ENCODE measurements at regions not wholly inside any gene's neighbourhood (a gene's known extent, or its start where the extent isn't known, plus 50 kb on each side); places are given as distances from the start of the nearest gene placed in this dataset.
"Not testable (repeated sequence)": the region's sequence is repeated elsewhere in the genome, so short reads cannot be mapped to it uniquely, and the experiment has no call there.

DNA sequence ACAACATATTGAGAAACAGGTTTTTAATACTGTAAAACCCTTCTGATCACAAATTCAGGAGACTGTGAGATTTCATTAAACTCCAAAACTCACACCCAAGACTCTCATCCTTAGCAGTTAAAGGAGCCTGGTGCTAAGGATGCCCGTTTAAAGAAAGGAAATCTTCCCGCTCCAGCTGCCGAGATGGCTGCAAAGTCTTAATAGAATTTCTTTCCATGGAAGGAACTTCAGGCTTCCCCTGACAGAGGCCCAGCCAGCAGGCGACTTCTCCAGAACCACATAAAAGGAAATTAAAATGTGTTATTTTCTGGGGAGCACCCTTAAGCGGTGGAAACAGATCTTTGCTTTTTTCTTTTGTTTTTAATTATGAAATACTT, 104.7 kb upstream of the CHST15 start:
- no peak for DNase-seq (ENCODE audit: low read depth, low spot score)
- in situ Hi-C loops (cut with HindIII; ENCODE audit: low sequenced_read_pairs), result no loop called here
- TF ChIP-seq, protein P1, sequence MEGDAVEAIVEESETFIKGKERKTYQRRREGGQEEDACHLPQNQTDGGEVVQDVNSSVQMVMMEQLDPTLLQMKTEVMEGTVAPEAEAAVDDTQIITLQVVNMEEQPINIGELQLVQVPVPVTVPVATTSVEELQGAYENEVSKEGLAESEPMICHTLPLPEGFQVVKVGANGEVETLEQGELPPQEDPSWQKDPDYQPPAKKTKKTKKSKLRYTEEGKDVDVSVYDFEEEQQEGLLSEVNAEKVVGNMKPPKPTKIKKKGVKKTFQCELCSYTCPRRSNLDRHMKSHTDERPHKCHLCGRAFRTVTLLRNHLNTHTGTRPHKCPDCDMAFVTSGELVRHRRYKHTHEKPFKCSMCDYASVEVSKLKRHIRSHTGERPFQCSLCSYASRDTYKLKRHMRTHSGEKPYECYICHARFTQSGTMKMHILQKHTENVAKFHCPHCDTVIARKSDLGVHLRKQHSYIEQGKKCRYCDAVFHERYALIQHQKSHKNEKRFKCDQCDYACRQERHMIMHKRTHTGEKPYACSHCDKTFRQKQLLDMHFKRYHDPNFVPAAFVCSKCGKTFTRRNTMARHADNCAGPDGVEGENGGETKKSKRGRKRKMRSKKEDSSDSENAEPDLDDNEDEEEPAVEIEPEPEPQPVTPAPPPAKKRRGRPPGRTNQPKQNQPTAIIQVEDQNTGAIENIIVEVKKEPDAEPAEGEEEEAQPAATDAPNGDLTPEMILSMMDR (IDR thresholded peaks at IDR 0.05; ENCODE audit: low read depth, low read length), result no peak
- no peak overlapping the region for H3K4me3 ChIP-seq (ENCODE audit: low read depth, low read length)

GRCh38 chr10:124197371-124198124, 104.2 kb upstream of the CHST15 start:
- in situ Hi-C loops (cut with HindIII; ENCODE audit: low sequenced_read_pairs), result no loop called here
- no peak for DNase-seq (ENCODE audit: low read depth, low spot score)
- TF ChIP-seq, protein P1 (IDR thresholded peaks at IDR 0.05; ENCODE audit: low read depth, low read length), result no peak

GRCh38 chr10:124196659-124197058, 103.3 kb upstream of the CHST15 start:
- TF ChIP-seq, protein P1 (IDR thresholded peaks at IDR 0.05; ENCODE audit: low read depth, low read length), result no peak

More at GRCh38 chr10:124197371-124198124, 104.2 kb upstream of the CHST15 start:
- H3K4me3 ChIP-seq (ENCODE audit: low read depth, low read length), result no peak overlapping the region

DNA sequence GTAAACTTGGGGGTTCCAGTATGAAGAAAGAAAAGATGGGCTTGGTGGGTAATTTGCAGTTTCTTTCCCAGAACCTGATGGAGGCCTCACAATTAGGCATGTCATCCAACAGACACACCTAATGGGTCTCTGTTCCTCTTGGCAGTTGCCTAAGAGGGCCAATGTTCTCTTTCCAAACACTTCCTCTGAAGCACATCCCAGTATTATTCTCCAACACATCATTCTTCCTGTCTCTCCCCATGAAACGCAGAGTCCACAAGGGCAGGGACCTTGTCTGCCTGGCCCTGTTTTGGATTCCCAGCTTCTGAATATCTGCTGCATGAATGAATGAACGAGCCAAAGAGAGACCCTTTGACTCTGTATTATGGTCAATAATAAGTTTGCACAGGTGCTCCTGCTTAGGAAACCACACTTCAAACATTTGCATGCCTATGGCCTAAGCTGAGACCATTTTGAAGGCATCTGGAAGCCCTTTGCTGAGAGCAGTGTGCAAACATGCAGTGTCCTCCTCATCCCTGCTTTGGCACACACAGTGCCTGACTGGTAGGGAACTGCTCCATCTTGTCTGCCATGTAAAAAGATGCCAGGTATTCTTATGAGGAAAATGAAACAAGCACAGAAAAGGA, 100.9 kb upstream of the CHST15 start:
- TF ChIP-seq, protein P1 (IDR thresholded peaks at IDR 0.05; ENCODE audit: low read depth, low read length), result no peak
- no peak overlapping the region for H3K4me3 ChIP-seq (ENCODE audit: low read depth, low read length)
- DNase-seq (ENCODE audit: low read depth, low spot score), result no peak
- in situ Hi-C loops (cut with HindIII; ENCODE audit: low sequenced_read_pairs), result no loop called here

More at GRCh38 chr10:124196659-124197058, 103.3 kb upstream of the CHST15 start:
- in situ Hi-C loops (cut with HindIII; ENCODE audit: low sequenced_read_pairs), result no loop called here
- no peak for DNase-seq (ENCODE audit: low read depth, low spot score)
- H3K4me3 ChIP-seq (ENCODE audit: low read depth, low read length), result no peak overlapping the region

DNA sequence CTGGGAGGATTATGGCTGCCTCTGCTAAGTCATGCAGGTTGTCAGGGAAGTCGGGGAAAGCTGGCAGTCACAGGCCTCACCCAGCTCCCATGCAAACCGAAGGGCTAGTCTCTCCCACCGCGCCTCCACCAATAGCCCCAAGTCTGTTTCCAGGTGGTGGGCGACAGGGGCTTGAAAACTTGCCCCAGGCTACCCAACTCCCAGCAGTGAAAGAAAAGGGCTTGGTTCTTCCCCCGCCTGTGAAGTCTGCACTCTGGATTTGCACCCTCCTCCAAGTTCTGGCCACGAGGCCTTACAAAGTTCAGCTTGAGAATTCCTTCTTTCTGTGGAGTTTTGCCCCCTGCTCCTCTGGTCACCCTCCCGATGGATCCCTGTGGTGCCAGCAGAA, 99.9 kb upstream of the CHST15 start:
- in situ Hi-C loops (cut with HindIII; ENCODE audit: low sequenced_read_pairs), result no loop called here
- TF ChIP-seq, protein P1 (IDR thresholded peaks at IDR 0.05; ENCODE audit: low read depth, low read length), result no peak
- no peak for DNase-seq (ENCODE audit: low read depth, low spot score)
- H3K4me3 ChIP-seq (ENCODE audit: low read depth, low read length), result no peak overlapping the region

- in situ Hi-C loops (cut with HindIII; ENCODE audit: low sequenced_read_pairs); H3K4me3 ChIP-seq (ENCODE audit: low read depth, low read length); DNase-seq (ENCODE audit: low read depth, low spot score): not testable (repeated sequence)
- TF ChIP-seq, protein P1 (IDR thresholded peaks at IDR 0.05; ENCODE audit: low read depth, low read length), result peak; percentile 9
These were observed 99.4 kb upstream of the CHST15 start for GRCh38 chr10:124192664-124193308.

DNA sequence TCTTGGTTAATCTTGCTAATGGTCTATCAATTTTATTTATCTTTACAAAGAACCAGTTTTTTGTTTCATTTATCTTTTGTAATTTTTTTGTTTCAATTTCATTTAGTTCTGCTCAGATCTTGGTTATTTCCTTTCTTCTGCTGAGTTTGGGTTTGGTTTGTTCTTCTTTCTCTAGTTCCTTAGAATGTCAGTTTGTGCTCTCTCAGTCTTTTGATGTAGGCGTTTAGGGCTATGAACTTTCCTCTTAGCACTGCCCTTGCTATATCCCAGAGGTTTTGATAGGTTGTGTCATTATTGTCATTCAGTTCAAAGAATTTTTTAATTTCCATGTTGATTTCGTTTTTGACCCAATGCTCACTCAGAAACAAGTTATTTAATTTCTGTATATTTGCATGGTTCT, 97.1 kb upstream of the CHST15 start:
- DNase-seq (ENCODE audit: low read depth, low spot score); H3K4me3 ChIP-seq (ENCODE audit: low read depth, low read length); in situ Hi-C loops (cut with HindIII; ENCODE audit: low sequenced_read_pairs): not testable (repeated sequence)

Data from astrocyte of the spinal cord (primary cell).